ENCODE measurements at regions not wholly inside any gene's neighbourhood (a gene's known extent, or its start where the extent isn't known, plus 50 kb on each side); places are given as distances from the start of the nearest gene placed in this dataset.
A peak's percentile ranks its signal among the peaks of the same experiment; 100 is the strongest.

DNA sequence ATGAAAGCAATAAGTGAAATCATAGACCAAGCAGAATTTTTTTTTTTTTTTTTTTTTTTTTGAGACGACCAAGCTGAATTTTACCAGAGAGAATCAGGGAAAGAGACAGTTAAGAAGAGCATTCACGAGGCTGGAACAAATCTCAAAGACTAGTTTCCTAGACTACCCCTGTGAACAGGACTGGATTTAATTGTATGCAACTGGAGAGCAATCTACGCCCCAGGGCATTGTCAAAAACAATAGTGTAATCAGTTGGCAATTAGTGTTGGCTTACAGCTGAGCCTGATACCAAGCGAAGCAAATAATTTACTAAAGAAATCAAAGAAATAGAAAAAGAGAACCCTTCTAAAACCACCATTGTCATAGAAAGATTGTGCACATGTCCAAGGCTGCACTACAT lies 232.9 kb upstream of the CPNE8 start:
- Histone ChIP-seq H3K9me3 (no peaks in the 10 kb centered on the region), H3K27ac (no peak overlapping the region), H3K4me3 (no peak overlapping the region), H3K36me3 (no peaks in the 10 kb centered on the region), H3K27me3 (peaks cover 0 to 4% (median 0%) of the 10 kb centered on the region in 9 donors), H3K4me1 (no peaks in the 10 kb centered on the region)
- ATAC-seq: no peak
- intact Hi-C loops (cut with DNase I): no loop called here
- WGBS, 4 donors: 52 to 63% (median 59%) methylated on average over 4 of the region's 4 CpGs
- no peak for TF ChIP-seq POLR2A (IDR thresholded peaks at IDR 0.05)
- TF ChIP-seq, protein P1, sequence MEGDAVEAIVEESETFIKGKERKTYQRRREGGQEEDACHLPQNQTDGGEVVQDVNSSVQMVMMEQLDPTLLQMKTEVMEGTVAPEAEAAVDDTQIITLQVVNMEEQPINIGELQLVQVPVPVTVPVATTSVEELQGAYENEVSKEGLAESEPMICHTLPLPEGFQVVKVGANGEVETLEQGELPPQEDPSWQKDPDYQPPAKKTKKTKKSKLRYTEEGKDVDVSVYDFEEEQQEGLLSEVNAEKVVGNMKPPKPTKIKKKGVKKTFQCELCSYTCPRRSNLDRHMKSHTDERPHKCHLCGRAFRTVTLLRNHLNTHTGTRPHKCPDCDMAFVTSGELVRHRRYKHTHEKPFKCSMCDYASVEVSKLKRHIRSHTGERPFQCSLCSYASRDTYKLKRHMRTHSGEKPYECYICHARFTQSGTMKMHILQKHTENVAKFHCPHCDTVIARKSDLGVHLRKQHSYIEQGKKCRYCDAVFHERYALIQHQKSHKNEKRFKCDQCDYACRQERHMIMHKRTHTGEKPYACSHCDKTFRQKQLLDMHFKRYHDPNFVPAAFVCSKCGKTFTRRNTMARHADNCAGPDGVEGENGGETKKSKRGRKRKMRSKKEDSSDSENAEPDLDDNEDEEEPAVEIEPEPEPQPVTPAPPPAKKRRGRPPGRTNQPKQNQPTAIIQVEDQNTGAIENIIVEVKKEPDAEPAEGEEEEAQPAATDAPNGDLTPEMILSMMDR (IDR thresholded peaks at IDR 0.05): no peak
- no peak for DNase-seq

DNA sequence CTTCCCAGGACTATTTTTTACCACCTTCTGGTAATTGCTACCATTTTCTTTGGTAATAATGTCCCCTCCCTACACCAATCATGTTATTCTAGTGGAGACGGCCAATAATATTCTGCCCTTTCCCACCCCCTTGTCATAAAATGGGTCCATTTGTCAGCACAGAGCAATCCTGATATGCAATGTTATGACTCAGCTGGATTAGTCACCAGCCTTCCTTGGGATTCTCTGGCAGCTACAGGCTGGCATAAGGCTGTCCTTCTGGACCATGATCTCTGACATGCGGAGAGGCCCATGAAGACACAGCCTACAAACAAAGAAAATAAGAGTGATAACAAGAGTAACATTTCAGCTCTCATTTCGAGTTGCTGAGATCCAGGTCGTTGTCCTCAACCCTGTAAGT lies 222.0 kb upstream of the CPNE8 start:
- no peaks in the 10 kb centered on the region for H3K4me1 ChIP-seq
- no peak overlapping the region for H3K27ac ChIP-seq
- DNase-seq: no peak
- TF ChIP-seq, protein P1 (IDR thresholded peaks at IDR 0.05): no peak
- TF ChIP-seq POLR2A (IDR thresholded peaks at IDR 0.05): no peak
- no peaks in the 10 kb centered on the region for H3K9me3 ChIP-seq
- 62 to 71% (median 65%) methylated on average over 4 of the region's 4 CpGs for WGBS, 4 donors
- H3K27me3 ChIP-seq: no peaks in the 10 kb centered on the region
- no peak overlapping the region for H3K4me3 ChIP-seq
- peak in 1 of 4 donors; percentile 50 for ATAC-seq
- no peaks in the 10 kb centered on the region for H3K36me3 ChIP-seq
- intact Hi-C loops (cut with DNase I): no loop called here

DNA sequence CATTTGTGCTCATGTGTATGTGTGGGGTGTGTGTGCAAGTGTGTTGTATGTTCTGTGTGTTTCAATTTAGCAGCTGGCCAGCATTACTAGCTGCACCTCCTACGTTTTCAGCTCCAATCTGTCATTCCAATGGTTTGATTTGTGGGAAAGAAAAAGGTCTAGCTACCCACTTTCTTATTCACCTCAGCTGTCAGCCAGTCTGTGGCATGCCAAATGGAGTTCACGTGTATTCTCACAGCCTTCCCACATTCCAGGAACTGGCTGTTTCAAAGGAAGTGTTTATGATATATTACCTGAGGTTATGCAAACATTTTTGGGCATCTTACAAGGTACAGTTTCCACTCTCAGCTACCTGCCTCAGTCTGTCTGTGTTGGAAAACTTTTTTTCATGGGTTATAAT lies 220.2 kb upstream of the CPNE8 start:
- Histone ChIP-seq H3K27me3 (no peaks in the 10 kb centered on the region), H3K4me3 (no peak overlapping the region), H3K9me3 (peaks cover 0 to 3% (median 0%) of the 10 kb centered on the region in 12 donors), H3K36me3 (no peaks in the 10 kb centered on the region), H3K4me1 (no peaks in the 10 kb centered on the region), H3K27ac (no peak overlapping the region)
- 39 to 57% (median 53%) methylated on average over 2 of the region's 2 CpGs for WGBS, 4 donors
- intact Hi-C loops (cut with DNase I): no loop called here
- TF ChIP-seq, protein P1 (IDR thresholded peaks at IDR 0.05): no peak
- no peak for TF ChIP-seq POLR2A (IDR thresholded peaks at IDR 0.05)
- ATAC-seq: no peak
- no peak for DNase-seq

DNA sequence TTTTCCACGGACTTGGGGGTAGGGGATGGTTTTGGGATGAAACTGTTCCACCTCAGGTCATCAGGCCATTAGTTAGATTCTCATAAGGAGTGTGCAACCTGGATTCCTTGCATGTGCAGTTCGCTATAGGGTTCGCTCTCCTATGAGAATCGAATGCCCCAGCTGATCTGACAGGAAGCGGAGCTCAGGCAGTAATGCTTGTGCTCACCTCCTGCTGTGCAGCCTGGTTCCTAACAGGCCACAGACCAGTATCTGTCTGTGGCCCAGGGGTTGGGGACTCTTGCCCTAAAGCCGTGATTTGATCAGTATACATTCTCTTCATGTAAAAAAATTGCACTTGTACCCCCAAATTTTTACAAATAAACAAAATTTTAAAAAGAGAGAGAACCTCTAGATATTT lies 219.4 kb upstream of the CPNE8 start:
- ATAC-seq: no peak
- H3K36me3 ChIP-seq: no peaks in the 10 kb centered on the region
- no peaks in the 10 kb centered on the region for H3K27me3 ChIP-seq
- H3K9me3 ChIP-seq: peaks cover 0 to 3% (median 0%) of the 10 kb centered on the region in 12 donors
- no peak for DNase-seq
- H3K4me1 ChIP-seq: no peaks in the 10 kb centered on the region
- intact Hi-C loops (cut with DNase I): no loop called here
- H3K27ac ChIP-seq: no peak overlapping the region
- H3K4me3 ChIP-seq: no peak overlapping the region
- no peak for TF ChIP-seq POLR2A (IDR thresholded peaks at IDR 0.05)
- TF ChIP-seq, protein P1 (IDR thresholded peaks at IDR 0.05): no peak
- 80 to 89% (median 86%) methylated on average over 6 of the region's 6 CpGs for WGBS, 4 donors
